GM06990 (cell line): ENCODE measurements at regions not wholly inside any gene's neighbourhood (a gene's known extent, or its start where the extent isn't known, plus 50 kb on each side); places are given as distances from the start of the nearest gene placed in this dataset.

ENCODE experiments used
- DNase-seq: peaks from one replicate; pipeline ENCODE4 v3.0.0-alpha.2; 2011; ENCODE audit not compliant: insufficient read length; ENCODE audit errors: extremely low read depth
- H3K27me3 ChIP-seq: replicated peaks from 2 replicates; pipeline ENCODE4 v1.6.0; 2011; ENCODE audit warnings: low read length; ENCODE audit not compliant: control insufficient read depth, insufficient read depth
- H3K36me3 ChIP-seq: 2 replicates; pipeline ENCODE4 v1.5.1; 2011; ENCODE audit warnings: low read length; ENCODE audit not compliant: control insufficient read depth, insufficient read depth
- H3K4me3 ChIP-seq: replicated peaks from 2 replicates; pipeline ENCODE4 v1.5.1; 2011; ENCODE audit warnings: low read depth, mild to moderate bottlenecking, control low read depth, low read length
- CTCF ChIP-seq: IDR thresholded peaks from 2 replicates; pipeline ENCODE4 v1.5.1; 2011; ENCODE audit warnings: low read length, control low read depth, mild to moderate bottlenecking, inconsistent platforms; ENCODE audit not compliant: insufficient read depth, poor library complexity, severe bottlenecking

- H3K27me3 ChIP-seq: no peaks in the 10 kb centered on the region
- H3K4me3 ChIP-seq: no peak overlapping the region
- H3K36me3 ChIP-seq: no peaks in the 10 kb centered on the region
- no peak for TF ChIP-seq CTCF
- DNase-seq: no peak
Observed at GRCh38 chr3:165529451-165529850, 307.8 kb downstream of the BCHE start.

- no peak for DNase-seq
- H3K36me3 ChIP-seq: no peaks in the 10 kb centered on the region
- no peaks in the 10 kb centered on the region for H3K27me3 ChIP-seq
- H3K4me3 ChIP-seq: no peak overlapping the region
- no peak for TF ChIP-seq CTCF
Observed at GRCh38 chr3:165526367-165526766, 310.9 kb downstream of the BCHE start.

- TF ChIP-seq CTCF: no peak
- no peaks in the 10 kb centered on the region for H3K36me3 ChIP-seq
- H3K4me3 ChIP-seq: no peak overlapping the region
- DNase-seq: no peak
- H3K27me3 ChIP-seq: no peaks in the 10 kb centered on the region
Observed at GRCh38 chr3:165523801-165524200, 313.4 kb downstream of the BCHE start.

GRCh38 chr3:165522386-165522785 lies 314.8 kb downstream of the BCHE start:
- H3K27me3 ChIP-seq: no peaks in the 10 kb centered on the region
- H3K36me3 ChIP-seq: no peaks in the 10 kb centered on the region
- no peak for TF ChIP-seq CTCF
- DNase-seq: no peak
- no peak overlapping the region for H3K4me3 ChIP-seq

- DNase-seq: no peak
- no peaks in the 10 kb centered on the region for H3K27me3 ChIP-seq
- no peak overlapping the region for H3K4me3 ChIP-seq
- TF ChIP-seq CTCF: no peak
- no peaks in the 10 kb centered on the region for H3K36me3 ChIP-seq
Observed at GRCh38 chr3:165521131-165521871, 315.9 kb downstream of the BCHE start.

GRCh38 chr3:165519687-165520086 lies 317.5 kb downstream of the BCHE start:
- no peak overlapping the region for H3K4me3 ChIP-seq
- DNase-seq: no peak
- no peak for TF ChIP-seq CTCF
- no peaks in the 10 kb centered on the region for H3K36me3 ChIP-seq
- no peaks in the 10 kb centered on the region for H3K27me3 ChIP-seq
